CD4-positive, alpha-beta T cell (primary cell): ENCODE measurements at regions not wholly inside any gene's neighbourhood (a gene's known extent, or its start where the extent isn't known, plus 50 kb on each side); places are given as distances from the start of the nearest gene placed in this dataset.
"Not testable (repeated sequence)": the region's sequence is repeated elsewhere in the genome, so short reads cannot be mapped to it uniquely, and the experiment has no call there.

Experiments
- ATAC-seq: fragments of 200-7000 bp; cut with Tn5 transposase; one replicate; pipeline ENCODE4 v1.10.0; 2022; ENCODE audit warnings: mild to moderate bottlenecking; ENCODE audit not compliant: poor library complexity
- CTCF ChIA-PET: fragments of 350-600 bp; sonication (Branson Sonifier 250); formaldehyde crosslinking; loops from one replicate; lab custom pipeline; 2021; ENCODE audit warnings: antibody characterized with exemption, inconsistent platforms; lab: Charles Lee
- POLR2A ChIA-PET: fragments of 350-600 bp; sonication (Branson Sonifier 250); formaldehyde crosslinking; loops from one replicate; lab custom pipeline; 2021; ENCODE audit warnings: antibody characterized with exemption, inconsistent platforms; lab: Charles Lee
- DNase-seq, 14 experiments: peaks; one replicate each; pipeline ENCODE4 v3.0.0-alpha.2; 2013 to 2020; ENCODE audit warnings: mixed read lengths in 2 of 14
- H3K27ac ChIP-seq, 2 donors: one replicate each; pipeline versions ENCODE4 v1.5.1 to v1.7.0; 2013; ENCODE audit warnings: low read length in 2 of 2, low read depth in 1 of 2, mild to moderate bottlenecking in 1 of 2
- H3K27me3 ChIP-seq, 2 experiments: 1 replicate in 1 of 2; 2 replicates in 1 of 2; pipeline versions ENCODE4 v1.6.1 to v1.7.0; 2013; ENCODE audit warnings: low read length in 2 of 2, control low read depth in 1 of 2, mild to moderate bottlenecking in 1 of 2, moderate library complexity in 1 of 2; ENCODE audit not compliant: insufficient read depth in 2 of 2, control insufficient read depth in 1 of 2
- H3K36me3 ChIP-seq: one replicate; pipeline ENCODE4 v1.6.1; 2013; ENCODE audit warnings: low read length, control low read depth; ENCODE audit not compliant: insufficient read depth
- H3K4me1 ChIP-seq: one replicate; pipeline ENCODE4 v1.6.1; 2013; ENCODE audit warnings: low read length, control low read depth; ENCODE audit not compliant: insufficient read depth
- H3K4me3 ChIP-seq: one replicate; pipeline ENCODE4 v1.5.1; 2013; ENCODE audit warnings: mild to moderate bottlenecking, low read length, moderate library complexity
- H3K9me3 ChIP-seq, 2 experiments: 1 replicate in 1 of 2; 2 replicates in 1 of 2; pipeline versions ENCODE4 v1.6.1 to v1.7.0; 2013; ENCODE audit warnings: low read length in 2 of 2, mild to moderate bottlenecking in 2 of 2, control low read depth in 1 of 2, moderate library complexity in 1 of 2; ENCODE audit not compliant: control insufficient read depth in 1 of 2, insufficient read depth in 1 of 2
- H3K27ac Mint-ChIP-seq: one replicate; pipeline ENCODE4 v1.8.0; 2020; ENCODE audit warnings: mixed read lengths
- H3K27me3 Mint-ChIP-seq: one replicate; pipeline ENCODE4 v1.8.0; 2021; ENCODE audit warnings: mixed read lengths
- H3K36me3 Mint-ChIP-seq: one replicate; pipeline ENCODE4 v1.8.0; 2021; ENCODE audit warnings: low read depth, mixed read lengths
- H3K4me1 Mint-ChIP-seq: one replicate; pipeline ENCODE4 v1.8.0; 2021; ENCODE audit warnings: low read depth, mixed read lengths
- H3K4me3 Mint-ChIP-seq: one replicate; pipeline ENCODE4 v1.8.0; 2020; ENCODE audit warnings: mild to moderate bottlenecking, mixed read lengths
- H3K9me3 Mint-ChIP-seq: one replicate; pipeline ENCODE4 v1.8.0; 2020; ENCODE audit warnings: mixed read lengths
- intact Hi-C, 2 experiments: fragments of 100-400 bp; cut with DNase I in 1 of 2; cut with micrococcal nuclease in 1 of 2; formaldehyde crosslinking; loops; one replicate each; pipeline versions ENCODE4 v1.15.1 to v1.9.0; 2023 to 2025; cut with DNase I, micrococcal nuclease
- TF ChIP-seq, protein P1 (sequence below): fragments of 200-600 bp; IDR thresholded peaks from one replicate; pipeline ENCODE4 v1.8.0; 2022; ENCODE audit warnings: antibody characterized with exemption, mild to moderate bottlenecking

GRCh38 chr1:175265091-175265490 is 72.5 kb upstream of the KIAA0040 start:
- Mint-ChIP-seq H3K27ac (no peak overlapping the region), H3K36me3 (no peaks in the 10 kb centered on the region), H3K4me3 (no peak overlapping the region), H3K4me1 (no peaks in the 10 kb centered on the region), H3K27me3 (peaks cover 4% of the 10 kb centered on the region), H3K9me3 (peaks cover 13% of the 10 kb centered on the region)
- Histone ChIP-seq H3K27me3 (no peaks in the 10 kb centered on the region), H3K36me3 (no peaks in the 10 kb centered on the region), H3K9me3 (peaks cover 4 to 15% of the 10 kb centered on the region in 2 experiments), H3K27ac (no peak overlapping the region), H3K4me3 (no peak overlapping the region), H3K4me1 (no peaks in the 10 kb centered on the region)
- intact Hi-C loops = loop anchor here in 1 of 2 experiments (10.0 kb wide), 1 partner anchor 50 kb away; no protein-coding TSS in a partner anchor
- TF ChIP-seq, protein P1, sequence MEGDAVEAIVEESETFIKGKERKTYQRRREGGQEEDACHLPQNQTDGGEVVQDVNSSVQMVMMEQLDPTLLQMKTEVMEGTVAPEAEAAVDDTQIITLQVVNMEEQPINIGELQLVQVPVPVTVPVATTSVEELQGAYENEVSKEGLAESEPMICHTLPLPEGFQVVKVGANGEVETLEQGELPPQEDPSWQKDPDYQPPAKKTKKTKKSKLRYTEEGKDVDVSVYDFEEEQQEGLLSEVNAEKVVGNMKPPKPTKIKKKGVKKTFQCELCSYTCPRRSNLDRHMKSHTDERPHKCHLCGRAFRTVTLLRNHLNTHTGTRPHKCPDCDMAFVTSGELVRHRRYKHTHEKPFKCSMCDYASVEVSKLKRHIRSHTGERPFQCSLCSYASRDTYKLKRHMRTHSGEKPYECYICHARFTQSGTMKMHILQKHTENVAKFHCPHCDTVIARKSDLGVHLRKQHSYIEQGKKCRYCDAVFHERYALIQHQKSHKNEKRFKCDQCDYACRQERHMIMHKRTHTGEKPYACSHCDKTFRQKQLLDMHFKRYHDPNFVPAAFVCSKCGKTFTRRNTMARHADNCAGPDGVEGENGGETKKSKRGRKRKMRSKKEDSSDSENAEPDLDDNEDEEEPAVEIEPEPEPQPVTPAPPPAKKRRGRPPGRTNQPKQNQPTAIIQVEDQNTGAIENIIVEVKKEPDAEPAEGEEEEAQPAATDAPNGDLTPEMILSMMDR = no peak
- ChIA-PET POLR2A (no interaction called here), CTCF (no interaction called here)
- ATAC-seq = no peak
- no peak for DNase-seq

GRCh38 chr1:175262621-175263020 is 70.0 kb upstream of the KIAA0040 start:
- TF ChIP-seq, protein P1 = no peak
- Mint-ChIP-seq H3K9me3 (peaks cover 16% of the 10 kb centered on the region), H3K4me1 (no peaks in the 10 kb centered on the region), H3K36me3 (no peaks in the 10 kb centered on the region), H3K27ac (no peak overlapping the region), H3K4me3 (no peak overlapping the region), H3K27me3 (peaks cover 4% of the 10 kb centered on the region)
- Histone ChIP-seq H3K27ac (no peak overlapping the region), H3K9me3 (peaks cover 4 to 15% of the 10 kb centered on the region in 2 experiments), H3K27me3 (no peaks in the 10 kb centered on the region), H3K4me3 (no peak overlapping the region), H3K4me1 (no peaks in the 10 kb centered on the region), H3K36me3 (no peaks in the 10 kb centered on the region)
- CTCF ChIA-PET = no interaction called here
- no peak for DNase-seq
- ATAC-seq = no peak
- intact Hi-C loops = loop anchor here in 1 of 2 experiments (10.0 kb wide), 1 partner anchor 48 kb away; no protein-coding TSS in a partner anchor
- POLR2A ChIA-PET = no interaction called here

GRCh38 chr1:175256246-175256645 is 63.7 kb upstream of the KIAA0040 start:
- CTCF ChIA-PET, H3K4me1 ChIP-seq, H3K4me3 ChIP-seq, H3K36me3 Mint-ChIP-seq, ATAC-seq, DNase-seq, H3K27me3 ChIP-seq, H3K27ac ChIP-seq, POLR2A ChIA-PET, H3K27ac Mint-ChIP-seq, H3K4me1 Mint-ChIP-seq, H3K9me3 ChIP-seq, H3K4me3 Mint-ChIP-seq, H3K36me3 ChIP-seq, H3K27me3 Mint-ChIP-seq, intact Hi-C loops, H3K9me3 Mint-ChIP-seq: not testable (repeated sequence)

DNA sequence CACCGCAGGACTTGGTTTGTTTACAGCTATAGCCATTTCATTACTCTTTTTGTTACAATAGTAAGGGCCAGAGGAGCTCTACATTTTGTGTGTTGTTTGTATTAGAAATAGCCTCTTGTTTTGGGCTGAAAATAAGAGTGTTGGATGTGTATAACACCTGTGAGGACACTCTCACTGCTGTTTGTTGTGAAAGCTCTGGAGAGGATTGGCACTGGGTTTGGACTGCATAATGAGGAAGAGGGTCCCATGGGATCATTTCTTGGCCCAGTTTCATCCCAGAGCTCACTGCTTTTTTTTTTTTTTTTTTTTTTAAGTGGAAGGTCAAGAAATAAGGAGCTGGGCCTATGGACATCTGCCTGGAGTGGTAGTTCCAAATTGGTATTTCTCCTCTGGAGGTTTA is 61.6 kb upstream of the KIAA0040 start:
- Histone ChIP-seq H3K9me3 (no peaks in the 10 kb centered on the region), H3K4me1 (no peaks in the 10 kb centered on the region), H3K4me3 (no peak overlapping the region), H3K27ac (no peak overlapping the region), H3K27me3 (no peaks in the 10 kb centered on the region), H3K36me3 (no peaks in the 10 kb centered on the region)
- H3K4me1 Mint-ChIP-seq = no peaks in the 10 kb centered on the region
- no peaks in the 10 kb centered on the region for H3K27me3 Mint-ChIP-seq
- TF ChIP-seq, protein P1 = no peak
- H3K4me3 Mint-ChIP-seq = no peak overlapping the region
- peaks cover 3% of the 10 kb centered on the region for H3K9me3 Mint-ChIP-seq
- no peak overlapping the region for H3K27ac Mint-ChIP-seq
- ChIA-PET POLR2A (interaction anchor here (0.7 kb wide), 1 partner anchor 71 kb away, joined by 3 read pairs; no protein-coding TSS in a partner anchor), CTCF (no interaction called here)
- DNase-seq = no peak
- intact Hi-C loops = no loop called here
- no peaks in the 10 kb centered on the region for H3K36me3 Mint-ChIP-seq
- ATAC-seq = no peak
